CD4-positive, alpha-beta T cell treated with Interleukin-21 for 1 hour (primary cell): ENCODE measurements at regions not wholly inside any gene's neighbourhood (a gene's known extent, or its start where the extent isn't known, plus 50 kb on each side); places are given as distances from the start of the nearest gene placed in this dataset.

ENCODE experiments used
- DNase-seq: peaks from one replicate; pipeline ENCODE4 v3.0.0-alpha.2; 2020

- DNase-seq = peak; percentile 14
These were observed 821.9 kb downstream of the VRK1 start for GRCh38 chr14:97618917-97619690.

- peak; percentile 15 for DNase-seq
These were observed 822.9 kb downstream of the VRK1 start for GRCh38 chr14:97620066-97620465.

DNA sequence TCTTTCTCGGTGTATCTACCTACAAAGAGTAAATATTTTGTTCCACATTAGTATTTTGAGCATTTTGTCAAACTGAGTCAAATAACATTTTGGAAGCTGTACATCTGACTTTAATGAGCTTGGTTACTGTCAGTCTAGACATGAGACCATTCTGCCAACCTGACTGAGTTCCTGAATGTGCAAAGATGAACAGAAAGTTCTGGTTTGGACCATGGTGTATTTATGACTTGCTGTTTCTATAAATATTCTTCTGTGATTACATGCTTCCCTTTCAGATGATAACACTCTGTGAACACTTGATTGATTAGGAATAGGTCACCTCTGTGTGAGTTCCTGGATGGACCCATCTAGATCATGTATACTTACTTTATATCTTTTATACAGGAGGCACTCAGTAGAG is 827.8 kb downstream of the VRK1 start:
- no peak for DNase-seq

- no peak for DNase-seq
These were observed 828.3 kb downstream of the VRK1 start for GRCh38 chr14:97625477-97625876.

- DNase-seq = no peak
These were observed 828.9 kb downstream of the VRK1 start for GRCh38 chr14:97626088-97626487.

DNA sequence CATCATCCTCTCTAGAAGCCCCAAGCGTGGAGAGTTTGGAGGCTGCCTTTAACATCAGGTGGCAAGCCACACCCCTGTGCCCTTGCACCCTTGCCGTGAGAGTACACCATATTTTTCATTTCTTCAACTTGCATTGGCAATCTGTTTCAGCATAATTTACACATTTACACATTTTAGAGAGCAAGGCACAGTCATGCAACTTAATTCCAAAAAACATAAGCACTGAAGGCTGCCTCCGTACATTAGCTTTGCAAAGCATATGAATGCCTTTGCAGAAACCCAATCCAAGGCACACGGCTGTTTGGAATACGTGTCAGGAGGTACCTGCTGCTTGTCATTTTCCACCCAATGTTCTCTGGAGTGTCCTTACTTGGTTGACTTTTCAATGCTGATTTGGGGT is 833.1 kb downstream of the VRK1 start:
- no peak for DNase-seq

GRCh38 chr14:97633131-97633738 is 836.1 kb downstream of the VRK1 start:
- no peak for DNase-seq

GRCh38 chr14:97634751-97635150 is 837.6 kb downstream of the VRK1 start:
- peak; percentile 39 for DNase-seq

- DNase-seq = no peak
These were observed 841.7 kb downstream of the VRK1 start for GRCh38 chr14:97638864-97639263.

DNA sequence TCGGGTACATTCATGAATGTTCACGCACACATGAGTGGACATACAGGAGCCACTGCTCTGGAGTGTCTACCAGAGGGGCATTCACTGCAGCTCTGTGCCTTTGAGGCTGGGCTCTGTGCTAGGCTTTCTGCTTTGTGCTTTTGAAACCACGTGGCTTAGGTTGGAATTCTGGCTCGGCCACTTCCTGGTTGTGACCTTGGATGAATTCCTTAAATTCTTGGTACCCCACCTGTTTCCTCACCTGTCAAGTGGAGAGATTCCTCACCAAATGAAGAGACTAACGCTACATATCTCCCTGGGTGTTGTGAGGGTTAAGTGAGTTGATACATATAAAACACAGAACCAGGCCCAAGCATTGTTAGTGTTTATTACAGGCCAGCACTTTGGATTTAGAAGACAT is 842.8 kb downstream of the VRK1 start:
- DNase-seq = no peak

GRCh38 chr14:97641827-97642226 is 844.6 kb downstream of the VRK1 start:
- DNase-seq = no peak

DNA sequence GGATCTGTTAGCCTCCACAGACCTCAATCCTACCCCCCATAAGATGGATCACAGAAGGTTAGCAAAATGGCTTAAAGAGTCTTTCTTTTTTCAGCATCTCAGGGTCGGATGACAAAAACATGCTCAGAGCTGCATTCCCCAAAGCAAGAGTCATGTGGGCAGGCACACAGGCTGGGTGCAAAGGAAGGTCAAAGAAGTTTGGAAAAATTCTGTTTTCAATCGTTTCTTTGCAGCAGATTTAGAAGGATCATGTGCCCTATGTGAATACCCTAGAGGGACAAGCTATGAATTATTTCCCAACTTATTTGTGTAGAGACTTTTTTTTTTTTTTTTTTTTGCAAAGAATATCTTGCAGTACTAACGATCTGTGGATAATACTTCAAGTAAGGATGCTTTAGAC is 845.4 kb downstream of the VRK1 start:
- DNase-seq = no peak

DNA sequence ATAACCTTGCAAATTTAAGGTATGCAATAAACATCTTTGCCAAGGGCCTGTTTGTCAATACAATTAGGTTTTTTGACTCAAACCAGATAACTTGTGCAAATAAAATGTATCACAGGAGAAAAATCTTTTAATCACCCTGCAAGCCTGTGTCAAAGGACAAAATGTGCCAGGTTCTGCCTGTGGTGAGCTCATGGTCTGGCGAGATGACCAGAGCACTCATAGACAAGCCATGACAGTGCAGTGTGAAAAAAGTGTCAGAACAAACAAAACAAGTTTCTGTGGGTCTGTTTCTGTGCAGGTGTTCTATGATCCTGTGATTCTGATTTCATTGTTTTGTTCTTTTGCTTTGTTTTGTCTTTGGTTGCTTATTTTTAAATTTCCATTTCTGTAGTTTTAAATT is 847.2 kb downstream of the VRK1 start:
- no peak for DNase-seq

GRCh38 chr14:97649752-97650151 is 852.6 kb downstream of the VRK1 start:
- no peak for DNase-seq

DNA sequence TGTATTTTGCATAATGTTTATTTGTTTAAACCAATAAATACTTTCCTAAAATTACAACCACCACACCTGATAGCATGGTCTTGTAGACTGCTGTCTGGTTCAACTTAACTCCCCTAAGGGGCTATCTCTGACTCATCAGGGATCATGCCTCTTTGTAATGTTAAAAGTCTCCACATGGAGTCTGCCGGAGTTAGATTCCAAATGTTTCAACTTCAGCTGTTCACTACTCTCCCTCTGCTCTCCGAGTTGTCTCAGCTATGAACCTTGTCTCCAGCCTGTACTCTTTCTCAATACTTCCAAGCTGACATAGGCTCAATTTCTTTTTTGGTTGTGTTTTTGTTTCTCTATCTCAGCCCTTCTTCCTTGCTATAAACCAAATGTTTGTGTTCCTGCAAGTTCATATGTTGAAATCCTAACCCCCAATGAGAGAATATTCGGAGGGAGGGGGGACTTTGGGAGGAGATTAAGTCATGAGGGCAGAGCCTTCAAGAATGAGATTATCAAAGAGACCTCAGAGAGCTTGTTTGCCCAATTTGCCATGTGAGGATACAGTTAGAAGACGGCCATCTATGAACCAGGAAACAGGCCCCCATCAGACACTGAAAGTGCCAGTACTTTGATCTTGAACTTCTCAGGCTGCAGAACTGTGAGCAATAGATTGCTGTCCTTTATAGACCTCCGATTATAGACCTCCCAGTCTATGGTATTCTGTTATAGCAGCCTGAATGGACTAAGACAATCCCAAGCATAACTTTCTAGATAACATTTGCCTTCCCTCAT is 858.2 kb downstream of the VRK1 start:
- no peak for DNase-seq

GRCh38 chr14:97657609-97658008 is 860.4 kb downstream of the VRK1 start:
- no peak for DNase-seq

GRCh38 chr14:97687944-97688630 is 890.9 kb downstream of the VRK1 start:
- no peak for DNase-seq

- DNase-seq = no peak
These were observed 891.6 kb downstream of the VRK1 start for GRCh38 chr14:97688631-97689336.

DNA sequence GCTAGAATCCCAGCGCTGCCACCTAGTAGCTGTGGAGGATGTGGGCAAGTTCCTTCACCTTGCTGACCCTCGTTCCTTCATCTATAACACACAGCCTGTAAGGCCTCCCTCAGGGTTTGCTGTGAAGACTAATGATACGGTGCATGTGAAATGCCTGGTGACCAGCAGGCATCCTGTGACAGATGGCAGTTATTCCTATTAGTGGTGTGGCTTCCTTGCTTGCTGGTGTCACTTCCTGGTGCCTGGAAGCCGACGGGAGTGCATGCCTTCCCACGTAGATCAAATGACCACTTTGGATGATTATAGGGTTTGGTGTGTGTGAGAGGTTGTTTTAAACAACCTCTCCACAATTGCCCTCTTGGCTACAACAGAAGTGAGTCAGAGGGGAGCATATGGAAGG is 894.9 kb downstream of the VRK1 start:
- DNase-seq = no peak

DNA sequence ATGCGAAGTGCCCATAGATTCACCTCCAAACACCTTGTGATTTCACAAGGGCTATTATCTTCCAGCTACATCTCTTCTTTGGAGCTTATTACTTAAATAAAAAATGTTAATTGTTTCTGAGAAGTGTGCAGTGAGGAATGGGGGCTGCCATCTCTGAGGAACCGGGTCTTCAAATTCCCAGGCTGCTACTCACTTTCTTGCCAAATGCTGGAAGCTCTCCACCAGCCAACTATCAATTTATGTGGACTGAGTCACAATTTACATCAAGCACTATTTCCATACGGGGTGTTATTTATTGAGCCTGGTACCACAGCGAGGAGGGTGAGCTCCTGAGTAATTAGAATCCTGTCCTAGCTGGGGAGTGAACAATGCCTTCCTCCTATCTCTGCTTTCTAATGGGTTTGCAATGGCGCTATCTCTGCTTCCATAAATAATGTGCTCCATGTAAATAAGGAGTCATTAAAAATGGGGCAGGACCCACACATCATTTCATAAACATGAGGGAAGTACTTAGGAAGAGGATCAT is 898.3 kb downstream of the VRK1 start:
- no peak for DNase-seq

- peak; percentile 61 for DNase-seq
These were observed 900.6 kb downstream of the VRK1 start for GRCh38 chr14:97697772-97698171.

DNA sequence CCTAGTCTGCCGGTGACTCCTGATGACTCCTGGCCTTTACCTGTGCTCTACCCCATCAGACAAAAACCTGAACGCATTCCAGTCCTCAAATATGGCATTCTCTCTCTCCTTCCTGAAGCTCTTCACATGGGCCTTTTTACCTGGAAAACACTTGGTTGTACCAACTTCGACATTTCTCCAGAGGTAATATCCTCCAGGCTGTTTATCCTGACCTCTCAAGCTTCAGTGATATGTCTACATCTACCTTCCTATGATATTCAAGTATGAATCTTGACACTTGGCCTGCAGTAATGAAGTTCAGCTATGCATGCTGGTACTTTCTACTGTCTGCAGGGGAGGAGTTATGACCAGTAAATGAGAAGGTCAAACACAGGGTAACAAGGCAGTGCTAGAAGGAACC is 901.8 kb downstream of the VRK1 start:
- DNase-seq = no peak
